ENCODE measurements at regions not wholly inside any gene's neighbourhood (a gene's known extent, or its start where the extent isn't known, plus 50 kb on each side); places are given as distances from the start of the nearest gene placed in this dataset.

DNA sequence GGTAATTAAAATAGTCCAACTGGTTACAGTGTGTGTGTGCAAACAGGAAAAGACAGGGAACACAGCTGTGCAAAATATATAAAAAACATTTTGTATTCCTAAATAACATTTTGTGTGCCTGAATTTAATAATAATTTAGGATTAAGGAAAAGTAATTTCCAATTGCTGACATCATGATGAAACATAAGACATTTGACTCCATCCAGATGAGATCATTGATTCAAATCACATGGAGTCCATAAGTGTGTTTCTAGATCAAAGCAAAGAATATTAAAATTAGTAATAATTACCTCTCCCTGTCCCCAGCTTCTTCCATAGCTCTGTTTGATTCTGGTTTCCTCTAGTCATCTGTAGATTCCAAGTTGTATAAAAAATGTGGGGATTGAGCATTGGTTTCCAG, 64.6 kb upstream of the BTN3A2 start:
- ATAC-seq (no peak), DNase-seq (ENCODE audit: low read depth in 1 of 2, low spot score in 1 of 2) (no peak), FAIRE-seq (no peak)
- no peak overlapping the region for H3K4me3 ChIP-seq
- H3K27ac ChIP-seq: no peak overlapping the region; a peak in 1 of 6 replicates
- no peaks in the 10 kb centered on the region for H3K9me3 ChIP-seq
- H3K4me1 ChIP-seq: peaks cover 25% of the 10 kb centered on the region
- TF ChIP-seq, protein P1, sequence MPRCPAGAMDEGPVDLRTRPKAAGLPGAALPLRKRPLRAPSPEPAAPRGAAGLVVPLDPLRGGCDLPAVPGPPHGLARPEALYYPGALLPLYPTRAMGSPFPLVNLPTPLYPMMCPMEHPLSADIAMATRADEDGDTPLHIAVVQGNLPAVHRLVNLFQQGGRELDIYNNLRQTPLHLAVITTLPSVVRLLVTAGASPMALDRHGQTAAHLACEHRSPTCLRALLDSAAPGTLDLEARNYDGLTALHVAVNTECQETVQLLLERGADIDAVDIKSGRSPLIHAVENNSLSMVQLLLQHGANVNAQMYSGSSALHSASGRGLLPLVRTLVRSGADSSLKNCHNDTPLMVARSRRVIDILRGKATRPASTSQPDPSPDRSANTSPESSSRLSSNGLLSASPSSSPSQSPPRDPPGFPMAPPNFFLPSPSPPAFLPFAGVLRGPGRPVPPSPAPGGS (IDR thresholded peaks at IDR 0.05): no peak
- TF ChIP-seq PHF8 (IDR thresholded peaks at IDR 0.05; ENCODE audit: borderline replicate concordance, low read depth) (no peak), HOXB5 (CRISPR knock-in tag; IDR thresholded peaks at IDR 0.05) (no peak), RFX5 (IDR thresholded peaks at IDR 0.05) (no peak), ZC3H11A (IDR thresholded peaks at IDR 0.05) (no peak), RAD21 (conservative IDR thresholded peaks at IDR 0.05 in 1 of 2, IDR thresholded peaks at IDR 0.05 in 1 of 2) (no peak), RCOR1 (IDR thresholded peaks at IDR 0.05; ENCODE audit: low read depth, low read length) (no peak), NFE2L2 (conservative IDR thresholded peaks at IDR 0.05; ENCODE audit: low read length) (no peak), CHD2 (IDR thresholded peaks at IDR 0.05; ENCODE audit: low read length, partially characterized antibody) (no peak), ZFP36 (IDR thresholded peaks at IDR 0.05; ENCODE audit: borderline replicate concordance, partially characterized antibody) (no peak), NPAS2 (CRISPR knock-in tag; IDR thresholded peaks at IDR 0.05; ENCODE audit: borderline replicate concordance) (no peak), SREBF2 (IDR thresholded peaks at IDR 0.05) (no peak), MYC (IDR thresholded peaks at IDR 0.05; ENCODE audit: borderline replicate concordance, low read length) (no peak), EP300 (IDR thresholded peaks at IDR 0.05) (no peak), MAFK (IDR thresholded peaks at IDR 0.05; ENCODE audit: partially characterized antibody) (no peak), NR3C1 (IDR thresholded peaks at IDR 0.05) (no peak), JUN (IDR thresholded peaks at IDR 0.05) (no peak), EHF (CRISPR knock-in tag; IDR thresholded peaks at IDR 0.05) (no peak)
- TF ChIP-seq, protein P2, sequence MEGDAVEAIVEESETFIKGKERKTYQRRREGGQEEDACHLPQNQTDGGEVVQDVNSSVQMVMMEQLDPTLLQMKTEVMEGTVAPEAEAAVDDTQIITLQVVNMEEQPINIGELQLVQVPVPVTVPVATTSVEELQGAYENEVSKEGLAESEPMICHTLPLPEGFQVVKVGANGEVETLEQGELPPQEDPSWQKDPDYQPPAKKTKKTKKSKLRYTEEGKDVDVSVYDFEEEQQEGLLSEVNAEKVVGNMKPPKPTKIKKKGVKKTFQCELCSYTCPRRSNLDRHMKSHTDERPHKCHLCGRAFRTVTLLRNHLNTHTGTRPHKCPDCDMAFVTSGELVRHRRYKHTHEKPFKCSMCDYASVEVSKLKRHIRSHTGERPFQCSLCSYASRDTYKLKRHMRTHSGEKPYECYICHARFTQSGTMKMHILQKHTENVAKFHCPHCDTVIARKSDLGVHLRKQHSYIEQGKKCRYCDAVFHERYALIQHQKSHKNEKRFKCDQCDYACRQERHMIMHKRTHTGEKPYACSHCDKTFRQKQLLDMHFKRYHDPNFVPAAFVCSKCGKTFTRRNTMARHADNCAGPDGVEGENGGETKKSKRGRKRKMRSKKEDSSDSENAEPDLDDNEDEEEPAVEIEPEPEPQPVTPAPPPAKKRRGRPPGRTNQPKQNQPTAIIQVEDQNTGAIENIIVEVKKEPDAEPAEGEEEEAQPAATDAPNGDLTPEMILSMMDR (IDR thresholded peaks at IDR 0.05): no peak
- TF ChIP-seq, protein P3, sequence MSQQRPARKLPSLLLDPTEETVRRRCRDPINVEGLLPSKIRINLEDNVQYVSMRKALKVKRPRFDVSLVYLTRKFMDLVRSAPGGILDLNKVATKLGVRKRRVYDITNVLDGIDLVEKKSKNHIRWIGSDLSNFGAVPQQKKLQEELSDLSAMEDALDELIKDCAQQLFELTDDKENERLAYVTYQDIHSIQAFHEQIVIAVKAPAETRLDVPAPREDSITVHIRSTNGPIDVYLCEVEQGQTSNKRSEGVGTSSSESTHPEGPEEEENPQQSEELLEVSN (IDR thresholded peaks at IDR 0.05; ENCODE audit: borderline replicate concordance, low read depth): no peak
- ChIA-PET CTCF (interaction anchor here (0.9 kb wide), 1 partner anchor 42 kb away, joined by 3 read pairs; no protein-coding TSS in a partner anchor), POLR2A (no interaction called here)
- H3K4me2 ChIP-seq: no peak overlapping the region

DNA sequence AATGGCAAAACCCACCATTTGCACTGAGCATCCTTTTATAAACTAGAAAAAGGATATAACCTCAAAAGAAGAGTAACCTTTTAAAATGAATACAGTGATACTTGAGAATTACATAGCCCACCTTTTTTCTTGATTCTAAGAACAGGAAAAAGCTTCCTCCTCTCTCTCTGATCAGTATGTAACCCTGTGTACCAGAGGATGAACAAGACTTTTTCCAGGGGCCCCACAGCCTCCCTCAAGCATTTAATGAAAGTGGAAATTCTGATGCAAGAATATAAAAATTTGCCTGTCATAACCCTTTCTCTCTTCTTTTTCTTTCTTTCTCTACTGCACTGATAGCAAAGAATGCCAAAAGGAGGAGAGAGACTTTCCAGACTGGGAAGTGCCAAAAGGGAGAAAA, 64.2 kb upstream of the BTN3A2 start:
- peaks cover 23% of the 10 kb centered on the region for H3K4me1 ChIP-seq
- H3K27ac ChIP-seq: no peak overlapping the region; a peak in 1 of 6 replicates
- no peaks in the 10 kb centered on the region for H3K9me3 ChIP-seq
- DNase-seq (ENCODE audit: low read depth in 1 of 2, low spot score in 1 of 2): no peak
- ChIA-PET POLR2A (no interaction called here), CTCF (interaction anchor here (0.9 kb wide), 1 partner anchor 42 kb away, joined by 3 read pairs; no protein-coding TSS in a partner anchor)
- H3K4me2 ChIP-seq: no peak overlapping the region
- FAIRE-seq: no peak
- H3K4me3 ChIP-seq: no peak overlapping the region
- ATAC-seq: no peak
- TF ChIP-seq HDAC2 (IDR thresholded peaks at IDR 0.05) (no peak), RCOR1 (IDR thresholded peaks at IDR 0.05; ENCODE audit: low read depth, low read length) (no peak), CBX2 (IDR thresholded peaks at IDR 0.05; ENCODE audit: borderline replicate concordance, low read depth) (no peak), CEBPB (IDR thresholded peaks at IDR 0.05) (no peak), HOXB5 (CRISPR knock-in tag; IDR thresholded peaks at IDR 0.05) (no peak), ZSCAN20 (CRISPR knock-in tag; IDR thresholded peaks at IDR 0.05) (no peak), EHF (CRISPR knock-in tag; IDR thresholded peaks at IDR 0.05) (no peak), POLR2AphosphoS2 (conservative IDR thresholded peaks at IDR 0.05; ENCODE audit: low read length) (no peak), FOXS1 (CRISPR knock-in tag; IDR thresholded peaks at IDR 0.05) (no peak), HOXA7 (CRISPR knock-in tag; IDR thresholded peaks at IDR 0.05) (no peak), FOSL2 (IDR thresholded peaks at IDR 0.05) (no peak), FOSL2 (CRISPR knock-in tag; IDR thresholded peaks at IDR 0.05) (no peak), ZNF302 (CRISPR knock-in tag; IDR thresholded peaks at IDR 0.05) (no peak), NFE2L2 (conservative IDR thresholded peaks at IDR 0.05; ENCODE audit: low read length) (no peak), RFX5 (IDR thresholded peaks at IDR 0.05) (no peak), PHF8 (IDR thresholded peaks at IDR 0.05; ENCODE audit: borderline replicate concordance, low read depth) (no peak)
- TF ChIP-seq, protein P1 (IDR thresholded peaks at IDR 0.05): no peak
- TF ChIP-seq, protein P4, sequence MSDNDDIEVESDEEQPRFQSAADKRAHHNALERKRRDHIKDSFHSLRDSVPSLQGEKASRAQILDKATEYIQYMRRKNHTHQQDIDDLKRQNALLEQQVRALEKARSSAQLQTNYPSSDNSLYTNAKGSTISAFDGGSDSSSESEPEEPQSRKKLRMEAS (IDR thresholded peaks at IDR 0.05): no peak
- TF ChIP-seq, protein P5, sequence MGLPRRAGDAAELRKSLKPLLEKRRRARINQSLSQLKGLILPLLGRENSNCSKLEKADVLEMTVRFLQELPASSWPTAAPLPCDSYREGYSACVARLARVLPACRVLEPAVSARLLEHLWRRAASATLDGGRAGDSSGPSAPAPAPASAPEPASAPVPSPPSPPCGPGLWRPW (IDR thresholded peaks at IDR 0.05): no peak

Data from A549 (cell line).